Right atrium auricular region (tissue), 2 donors: ENCODE measurements at regions not wholly inside any gene's neighbourhood (a gene's known extent, or its start where the extent isn't known, plus 50 kb on each side); places are given as distances from the start of the nearest gene placed in this dataset.

Experiments
- DNase-seq: peaks from one replicate; pipeline ENCODE4 v3.0.0-alpha.2; 2019; ENCODE audit warnings: low spot score
- H3K27ac ChIP-seq, 2 donors: fragments of 200-600 bp; sonication (generic); 1 replicate in 1 of 2; 2 replicates in 1 of 2; pipeline ENCODE4 v1.5.1; 2016 to 2019
- H3K27me3 ChIP-seq, 2 donors: fragments of 200-600 bp; sonication (generic); one replicate each; pipeline versions ENCODE4 v1.5.1 to v1.6.0; 2017 to 2019
- H3K36me3 ChIP-seq: fragments of 200-600 bp; sonication (generic); one replicate; pipeline ENCODE4 v1.5.1; 2016
- H3K4me1 ChIP-seq, 2 donors: fragments of 200-600 bp; sonication (generic); one replicate each; pipeline versions ENCODE4 v1.5.1 to v1.6.0; 2017 to 2019
- H3K4me3 ChIP-seq, 2 donors: fragments of 200-600 bp; sonication (generic); 1 replicate in 1 of 2; 2 replicates in 1 of 2; pipeline ENCODE4 v1.5.1; 2017 to 2019; ENCODE audit warnings: mild to moderate bottlenecking in 1 of 2, moderate library complexity in 1 of 2
- H3K9me3 ChIP-seq, 2 donors: fragments of 200-600 bp; sonication (generic); one replicate each; pipeline ENCODE4 v1.5.1; 2019
- CTCF ChIP-seq, 2 donors: fragments of 200-600 bp; sonication (generic); IDR thresholded peaks; one replicate each; pipeline ENCODE4 v1.5.1; 2019; ENCODE audit warnings: antibody characterized with exemption in 2 of 2

- no peak for DNase-seq
- H3K36me3 ChIP-seq, result no peaks in the 10 kb centered on the region
- H3K27ac ChIP-seq, result no peak overlapping the region
- peaks cover 0 to 4% of the 10 kb centered on the region in 2 donors for H3K9me3 ChIP-seq
- TF ChIP-seq CTCF (IDR thresholded peaks at IDR 0.05), result no peak
- no peaks in the 10 kb centered on the region for H3K27me3 ChIP-seq
- H3K4me1 ChIP-seq, result no peaks in the 10 kb centered on the region
- H3K4me3 ChIP-seq, result no peak overlapping the region
These were observed 256.3 kb downstream of the OGFRL1 start for GRCh38 chr6:71544906-71545305.

- Histone ChIP-seq H3K9me3 (peaks cover 0 to 4% of the 10 kb centered on the region in 2 donors), H3K4me3 (no peak overlapping the region), H3K36me3 (no peaks in the 10 kb centered on the region), H3K27ac (no peak overlapping the region), H3K27me3 (no peaks in the 10 kb centered on the region), H3K4me1 (no peaks in the 10 kb centered on the region)
- no peak for DNase-seq
- no peak for TF ChIP-seq CTCF (IDR thresholded peaks at IDR 0.05)
These were observed 257.3 kb downstream of the OGFRL1 start for GRCh38 chr6:71545905-71546304.

GRCh38 chr6:71551798-71552197 is 263.2 kb downstream of the OGFRL1 start:
- TF ChIP-seq CTCF (IDR thresholded peaks at IDR 0.05), result no peak
- peaks cover 0 to 19% of the 10 kb centered on the region in 2 donors for H3K9me3 ChIP-seq
- no peak for DNase-seq
- no peaks in the 10 kb centered on the region for H3K4me1 ChIP-seq
- H3K4me3 ChIP-seq, result no peak overlapping the region
- H3K36me3 ChIP-seq, result no peaks in the 10 kb centered on the region
- no peaks in the 10 kb centered on the region for H3K27me3 ChIP-seq
- H3K27ac ChIP-seq, result no peak overlapping the region

- DNase-seq, result no peak
- Histone ChIP-seq H3K36me3 (no peaks in the 10 kb centered on the region), H3K9me3 (peaks cover 5 to 43% of the 10 kb centered on the region in 2 donors), H3K27ac (no peak overlapping the region), H3K27me3 (no peaks in the 10 kb centered on the region), H3K4me1 (no peaks in the 10 kb centered on the region), H3K4me3 (no peak overlapping the region)
- no peak for TF ChIP-seq CTCF (IDR thresholded peaks at IDR 0.05)
These were observed 267.5 kb downstream of the OGFRL1 start for GRCh38 chr6:71556141-71556540.

- peaks cover 5 to 39% of the 10 kb centered on the region in 2 donors for H3K9me3 ChIP-seq
- DNase-seq, result no peak
- H3K27me3 ChIP-seq, result no peaks in the 10 kb centered on the region
- no peak for TF ChIP-seq CTCF (IDR thresholded peaks at IDR 0.05)
- H3K36me3 ChIP-seq, result no peaks in the 10 kb centered on the region
- no peak overlapping the region for H3K4me3 ChIP-seq
- no peak overlapping the region for H3K27ac ChIP-seq
- H3K4me1 ChIP-seq, result no peaks in the 10 kb centered on the region
These were observed 270.4 kb downstream of the OGFRL1 start for GRCh38 chr6:71558974-71559373.

- no peak for TF ChIP-seq CTCF (IDR thresholded peaks at IDR 0.05)
- Histone ChIP-seq H3K27ac (no peak overlapping the region), H3K4me3 (no peak overlapping the region), H3K27me3 (no peaks in the 10 kb centered on the region), H3K9me3 (no peaks in the 10 kb centered on the region), H3K4me1 (no peaks in the 10 kb centered on the region), H3K36me3 (no peaks in the 10 kb centered on the region)
- DNase-seq, result no peak
These were observed 279.0 kb downstream of the OGFRL1 start for GRCh38 chr6:71567562-71567961.
